Calu3 (cell line): ENCODE measurements at regions not wholly inside any gene's neighbourhood (a gene's known extent, or its start where the extent isn't known, plus 50 kb on each side); places are given as distances from the start of the nearest gene placed in this dataset.

Source experiments
- BruUV-seq: library from RNA; stranded (reverse); fragments of 400-500 nt; replicated peaks from 2 replicates; lab custom pipeline; 2021; lab: Mats Ljungman, UMichigan
- CTCF ChIA-PET: fragments of 300-600 bp; sonication (Branson Sonifier 250); formaldehyde crosslinking; loops from one replicate; lab custom pipeline; 2022; ENCODE audit warnings: antibody characterized with exemption; lab: Charles Lee
- DNase-seq: peaks from one replicate; pipeline ENCODE4 v3.0.0; 2022
- H3K27ac Mint-ChIP-seq: one replicate; pipeline ENCODE4 v1.8.0; 2022; ENCODE audit warnings: mixed read lengths; ENCODE audit not compliant: unreplicated experiment
- H3K27me3 Mint-ChIP-seq: one replicate; pipeline ENCODE4 v1.8.0; 2022; ENCODE audit warnings: mixed read lengths; ENCODE audit not compliant: unreplicated experiment
- H3K36me3 Mint-ChIP-seq: one replicate; pipeline ENCODE4 v1.8.0; 2022; ENCODE audit warnings: mild to moderate bottlenecking, moderate library complexity, mixed read lengths; ENCODE audit not compliant: insufficient read depth, unreplicated experiment
- H3K4me1 Mint-ChIP-seq: one replicate; pipeline ENCODE4 v1.8.0; 2022; ENCODE audit warnings: mild to moderate bottlenecking, low read depth, mixed read lengths; ENCODE audit not compliant: unreplicated experiment
- H3K4me3 Mint-ChIP-seq: one replicate; pipeline ENCODE4 v1.8.0; 2022; ENCODE audit warnings: mild to moderate bottlenecking, low read depth, moderate library complexity, mixed read lengths; ENCODE audit not compliant: unreplicated experiment
- H3K9me3 Mint-ChIP-seq: one replicate; pipeline ENCODE4 v1.8.0; 2022; ENCODE audit warnings: low read depth, mixed read lengths; ENCODE audit not compliant: unreplicated experiment
- intact Hi-C: fragments of 100-400 bp; cut with micrococcal nuclease; formaldehyde crosslinking; loops from one replicate; pipeline ENCODE4 v1.10.0; 2022; ENCODE audit not compliant: unreplicated experiment
- TF ChIP-seq, protein P1 (sequence below): fragments of 200-600 bp; IDR thresholded peaks from one replicate; pipeline ENCODE4 v1.8.0; 2022; ENCODE audit warnings: antibody characterized with exemption; ENCODE audit not compliant: unreplicated experiment

- Mint-ChIP-seq H3K4me1 (peaks cover 18% of the 10 kb centered on the region), H3K27me3 (no peaks in the 10 kb centered on the region), H3K9me3 (no peaks in the 10 kb centered on the region), H3K36me3 (peaks cover 6% of the 10 kb centered on the region), H3K27ac (no peak overlapping the region), H3K4me3 (no peak overlapping the region)
- BruUV-seq = no TSS peak
- no peak for DNase-seq
- CTCF ChIA-PET = no interaction called here
- TF ChIP-seq, protein P1, sequence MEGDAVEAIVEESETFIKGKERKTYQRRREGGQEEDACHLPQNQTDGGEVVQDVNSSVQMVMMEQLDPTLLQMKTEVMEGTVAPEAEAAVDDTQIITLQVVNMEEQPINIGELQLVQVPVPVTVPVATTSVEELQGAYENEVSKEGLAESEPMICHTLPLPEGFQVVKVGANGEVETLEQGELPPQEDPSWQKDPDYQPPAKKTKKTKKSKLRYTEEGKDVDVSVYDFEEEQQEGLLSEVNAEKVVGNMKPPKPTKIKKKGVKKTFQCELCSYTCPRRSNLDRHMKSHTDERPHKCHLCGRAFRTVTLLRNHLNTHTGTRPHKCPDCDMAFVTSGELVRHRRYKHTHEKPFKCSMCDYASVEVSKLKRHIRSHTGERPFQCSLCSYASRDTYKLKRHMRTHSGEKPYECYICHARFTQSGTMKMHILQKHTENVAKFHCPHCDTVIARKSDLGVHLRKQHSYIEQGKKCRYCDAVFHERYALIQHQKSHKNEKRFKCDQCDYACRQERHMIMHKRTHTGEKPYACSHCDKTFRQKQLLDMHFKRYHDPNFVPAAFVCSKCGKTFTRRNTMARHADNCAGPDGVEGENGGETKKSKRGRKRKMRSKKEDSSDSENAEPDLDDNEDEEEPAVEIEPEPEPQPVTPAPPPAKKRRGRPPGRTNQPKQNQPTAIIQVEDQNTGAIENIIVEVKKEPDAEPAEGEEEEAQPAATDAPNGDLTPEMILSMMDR = no peak
- intact Hi-C loops = no loop called here
These were observed 174.2 kb downstream of the KCNRG start for GRCh38 chr13:50189450-50189849.

DNA sequence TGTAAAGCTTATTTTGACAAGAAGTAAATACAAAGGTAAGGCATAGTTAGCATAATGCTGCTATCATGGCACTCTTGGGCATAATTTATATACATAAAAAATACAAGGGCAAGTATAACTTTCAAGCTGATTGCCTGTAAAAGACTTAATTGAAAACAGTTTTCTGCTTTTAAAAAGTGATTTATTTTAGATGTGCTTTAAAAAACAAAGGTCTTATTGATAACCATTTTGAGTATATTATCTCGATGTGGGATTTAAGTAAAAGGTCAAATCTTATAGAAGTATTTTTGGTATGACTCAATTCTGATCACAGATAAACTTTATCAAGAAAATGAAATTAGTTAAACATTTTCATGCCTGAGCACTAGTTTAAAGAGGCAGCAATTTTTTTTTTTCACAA, 175.8 kb downstream of the KCNRG start:
- Mint-ChIP-seq H3K27ac (no peak overlapping the region), H3K9me3 (no peaks in the 10 kb centered on the region), H3K4me1 (peaks cover 18% of the 10 kb centered on the region), H3K27me3 (no peaks in the 10 kb centered on the region), H3K36me3 (peaks cover 6% of the 10 kb centered on the region), H3K4me3 (no peak overlapping the region)
- intact Hi-C loops = no loop called here
- TF ChIP-seq, protein P1 = no peak
- no peak for DNase-seq
- no TSS peak for BruUV-seq
- CTCF ChIA-PET = no interaction called here

GRCh38 chr13:50192272-50192813, 177.1 kb downstream of the KCNRG start:
- CTCF ChIA-PET = no interaction called here
- DNase-seq = no peak
- BruUV-seq = no TSS peak
- Mint-ChIP-seq H3K4me1 (peaks cover 18% of the 10 kb centered on the region), H3K27ac (no peak overlapping the region), H3K27me3 (no peaks in the 10 kb centered on the region), H3K9me3 (no peaks in the 10 kb centered on the region), H3K36me3 (no peaks in the 10 kb centered on the region), H3K4me3 (no peak overlapping the region)
- intact Hi-C loops = no loop called here
- TF ChIP-seq, protein P1 = no peak

- H3K27me3 Mint-ChIP-seq = no peaks in the 10 kb centered on the region
- H3K4me1 Mint-ChIP-seq = peaks cover 28% of the 10 kb centered on the region
- no peak overlapping the region for H3K27ac Mint-ChIP-seq
- no peaks in the 10 kb centered on the region for H3K36me3 Mint-ChIP-seq
- intact Hi-C loops = no loop called here
- TF ChIP-seq, protein P1 = no peak
- CTCF ChIA-PET = no interaction called here
- no peak overlapping the region for H3K4me3 Mint-ChIP-seq
- no peaks in the 10 kb centered on the region for H3K9me3 Mint-ChIP-seq
- BruUV-seq = no TSS peak
- DNase-seq = no peak
These were observed 179.8 kb downstream of the KCNRG start for GRCh38 chr13:50195045-50195444.
